HG03108 (cell line): ENCODE measurements at regions not wholly inside any gene's neighbourhood (a gene's known extent, or its start where the extent isn't known, plus 50 kb on each side); places are given as distances from the start of the nearest gene placed in this dataset.

Experiments
- ATAC-seq: cut with Tn5 transposase; IDR thresholded peaks from one replicate; pipeline ENCODE4 v1.9.1; 2021; ENCODE audit warnings: moderate library complexity; ENCODE audit not compliant: unreplicated experiment

- no peak for ATAC-seq
These were observed 72.7 kb upstream of the DPH5 start for GRCh38 chr1:101098327-101098726.

GRCh38 chr1:101089613-101090338 lies 64.2 kb upstream of the DPH5 start:
- no peak for ATAC-seq

GRCh38 chr1:101088431-101088830 lies 62.8 kb upstream of the DPH5 start:
- ATAC-seq, result no peak

- ATAC-seq, result no peak
These were observed 61.2 kb upstream of the DPH5 start for GRCh38 chr1:101086783-101087182.

GRCh38 chr1:101081496-101082488 lies 56.2 kb upstream of the DPH5 start:
- peak; percentile 78 for ATAC-seq

- ATAC-seq, result no peak
These were observed 55.3 kb upstream of the DPH5 start for GRCh38 chr1:101080859-101081258.

- no peak for ATAC-seq
These were observed 53.8 kb upstream of the DPH5 start for GRCh38 chr1:101079341-101079740.

- no peak for ATAC-seq
These were observed 52.3 kb upstream of the DPH5 start for GRCh38 chr1:101077849-101078248.

- ATAC-seq, result no peak
These were observed 50.3 kb upstream of the DPH5 start for GRCh38 chr1:101075926-101076325.
